ENCODE measurements at regions not wholly inside any gene's neighbourhood (a gene's known extent, or its start where the extent isn't known, plus 50 kb on each side); places are given as distances from the start of the nearest gene placed in this dataset.

DNA sequence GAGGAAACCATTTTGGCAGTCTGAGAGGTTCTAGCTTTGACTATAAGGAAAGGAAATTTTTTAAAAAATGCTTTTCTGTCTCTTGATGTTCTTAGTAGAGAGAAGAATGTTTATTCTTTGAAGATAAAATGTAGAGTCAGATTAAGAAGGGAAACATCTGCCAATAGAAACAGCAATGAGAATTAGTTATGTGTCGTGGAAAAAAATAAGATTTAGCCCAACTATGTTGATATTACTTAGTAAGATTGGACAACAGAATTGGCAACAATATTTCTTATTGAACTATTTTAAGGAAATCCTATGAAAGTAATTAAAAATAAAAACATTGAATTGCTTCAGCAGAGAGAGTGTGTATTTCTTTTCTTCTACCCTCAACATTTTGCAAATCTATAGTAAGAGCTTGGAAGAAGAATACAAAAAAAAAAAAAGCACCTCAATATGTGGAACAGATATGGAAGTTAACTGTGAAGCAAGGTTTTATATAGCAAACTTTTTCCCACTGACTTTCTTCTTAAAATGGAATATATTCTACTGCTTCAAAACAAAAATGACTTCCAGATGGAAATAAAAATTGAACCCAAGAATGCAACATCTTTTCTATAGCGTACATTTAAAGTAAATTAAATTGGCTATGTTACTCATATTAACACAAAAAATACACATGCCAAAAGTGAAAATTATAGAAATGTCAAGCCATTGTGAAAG is 177.9 kb downstream of the FAM124B start:
- Histone ChIP-seq H3K4me1 (no peaks in the 10 kb centered on the region), H3K36me3 (ENCODE audit: insufficient read depth in 1 of 2, low read depth in 1 of 2) (no peaks in the 10 kb centered on the region), H3K27me3 (ENCODE audit: insufficient read depth in 3 of 3, low read length in 2 of 3) (no peaks in the 10 kb centered on the region), H3K4me3 (no peak overlapping the region), H3K27ac (no peak overlapping the region), H3K9me3 (no peaks in the 10 kb centered on the region)
- TF ChIP-seq, protein P1, sequence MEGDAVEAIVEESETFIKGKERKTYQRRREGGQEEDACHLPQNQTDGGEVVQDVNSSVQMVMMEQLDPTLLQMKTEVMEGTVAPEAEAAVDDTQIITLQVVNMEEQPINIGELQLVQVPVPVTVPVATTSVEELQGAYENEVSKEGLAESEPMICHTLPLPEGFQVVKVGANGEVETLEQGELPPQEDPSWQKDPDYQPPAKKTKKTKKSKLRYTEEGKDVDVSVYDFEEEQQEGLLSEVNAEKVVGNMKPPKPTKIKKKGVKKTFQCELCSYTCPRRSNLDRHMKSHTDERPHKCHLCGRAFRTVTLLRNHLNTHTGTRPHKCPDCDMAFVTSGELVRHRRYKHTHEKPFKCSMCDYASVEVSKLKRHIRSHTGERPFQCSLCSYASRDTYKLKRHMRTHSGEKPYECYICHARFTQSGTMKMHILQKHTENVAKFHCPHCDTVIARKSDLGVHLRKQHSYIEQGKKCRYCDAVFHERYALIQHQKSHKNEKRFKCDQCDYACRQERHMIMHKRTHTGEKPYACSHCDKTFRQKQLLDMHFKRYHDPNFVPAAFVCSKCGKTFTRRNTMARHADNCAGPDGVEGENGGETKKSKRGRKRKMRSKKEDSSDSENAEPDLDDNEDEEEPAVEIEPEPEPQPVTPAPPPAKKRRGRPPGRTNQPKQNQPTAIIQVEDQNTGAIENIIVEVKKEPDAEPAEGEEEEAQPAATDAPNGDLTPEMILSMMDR (IDR thresholded peaks at IDR 0.05) = no peak
- ATAC-seq = no peak
- intact Hi-C loops (cut with DNase I) = no loop called here
- DNase-seq = no peak
- 63 to 74% (median 72%) methylated on average over 2 of the region's 2 CpGs for WGBS, 3 donors

DNA sequence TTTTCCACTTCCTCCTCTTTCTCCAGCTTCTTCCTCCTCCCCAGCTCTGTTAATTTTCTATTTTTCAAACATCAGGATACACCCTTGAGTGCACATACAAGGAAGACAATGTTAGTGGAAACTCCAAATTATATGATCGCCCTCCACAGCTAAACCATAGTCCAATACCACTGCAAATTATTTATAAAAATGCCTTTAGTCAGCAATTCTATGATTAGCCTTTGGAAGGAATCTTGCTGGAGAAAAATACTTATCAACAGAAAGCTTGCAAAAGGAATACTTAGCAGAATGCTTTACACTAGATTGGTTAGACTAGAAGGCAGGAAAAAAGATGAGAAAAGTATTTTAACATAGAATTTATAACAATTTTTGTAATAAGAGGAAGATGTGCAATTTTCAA is 178.9 kb downstream of the FAM124B start:
- H3K27me3 ChIP-seq (ENCODE audit: insufficient read depth in 3 of 3, low read length in 2 of 3) = no peaks in the 10 kb centered on the region
- H3K27ac ChIP-seq = no peak overlapping the region
- no peaks in the 10 kb centered on the region for H3K36me3 ChIP-seq (ENCODE audit: insufficient read depth in 1 of 2, low read depth in 1 of 2)
- H3K9me3 ChIP-seq = no peaks in the 10 kb centered on the region
- no peak for DNase-seq
- intact Hi-C loops (cut with DNase I) = no loop called here
- H3K4me1 ChIP-seq = no peaks in the 10 kb centered on the region
- no peak for ATAC-seq
- TF ChIP-seq, protein P1 (IDR thresholded peaks at IDR 0.05) = no peak
- no peak overlapping the region for H3K4me3 ChIP-seq
- WGBS, 3 donors = 0 to 56% (median 32%) methylated on average over 1 of the region's 1 CpG

DNA sequence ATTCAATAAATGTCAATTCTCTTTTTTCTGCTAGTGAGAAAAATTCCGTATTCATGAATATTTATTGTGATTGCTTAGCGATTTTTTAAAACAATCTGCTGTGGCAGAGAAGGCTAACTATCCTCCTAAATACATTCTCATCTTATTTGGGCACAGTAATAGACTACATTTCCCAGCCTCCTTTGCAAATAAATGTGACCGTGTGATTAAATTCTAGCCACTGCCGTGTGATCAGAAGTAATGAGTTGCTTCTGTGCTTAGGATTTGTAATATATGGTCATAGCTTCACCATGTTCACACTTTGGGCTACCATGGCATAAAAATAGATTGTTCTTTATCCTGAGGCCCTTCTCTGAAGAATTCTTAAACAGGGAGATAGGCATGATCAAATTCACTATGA is 179.6 kb downstream of the FAM124B start:
- no peak overlapping the region for H3K27ac ChIP-seq

DNA sequence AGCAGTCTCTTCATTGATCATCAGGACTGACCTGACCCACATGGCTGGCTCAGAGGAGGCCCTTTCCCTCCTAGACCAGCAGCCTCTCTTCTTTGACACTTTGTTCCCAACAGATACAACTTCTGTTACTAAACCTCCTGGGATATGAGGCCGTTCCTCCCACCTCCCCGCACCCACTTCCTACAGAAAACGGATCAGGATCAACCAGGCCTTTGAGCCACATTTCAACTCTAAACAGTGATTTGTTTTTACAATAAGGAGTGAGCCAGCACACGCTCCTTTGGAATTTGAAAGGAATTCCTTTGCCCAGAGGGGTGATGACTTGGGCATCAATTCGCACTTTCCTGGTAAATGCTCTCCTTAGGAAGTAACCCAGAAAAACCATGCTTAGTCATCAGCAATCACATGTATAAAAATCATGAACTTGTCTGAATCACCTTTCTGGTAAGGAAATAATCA is 180.4 kb downstream of the FAM124B start:
- no peaks in the 10 kb centered on the region for H3K27me3 ChIP-seq (ENCODE audit: insufficient read depth in 3 of 3, low read length in 2 of 3)
- H3K27ac ChIP-seq = no peak overlapping the region
- WGBS, 3 donors = 51 to 66% (median 55%) methylated on average over 5 of the region's 5 CpGs
- no peaks in the 10 kb centered on the region for H3K9me3 ChIP-seq
- no peaks in the 10 kb centered on the region for H3K4me1 ChIP-seq
- DNase-seq = no peak
- TF ChIP-seq, protein P1 (IDR thresholded peaks at IDR 0.05) = no peak
- intact Hi-C loops (cut with DNase I) = no loop called here
- no peaks in the 10 kb centered on the region for H3K36me3 ChIP-seq (ENCODE audit: insufficient read depth in 1 of 2, low read depth in 1 of 2)
- no peak overlapping the region for H3K4me3 ChIP-seq
- no peak for ATAC-seq

More for the DNA sequence above, 179.6 kb downstream of the FAM124B start:
- intact Hi-C loops (cut with DNase I) = no loop called here
- Histone ChIP-seq H3K4me3 (no peak overlapping the region), H3K27me3 (ENCODE audit: insufficient read depth in 3 of 3, low read length in 2 of 3) (no peaks in the 10 kb centered on the region), H3K4me1 (no peaks in the 10 kb centered on the region), H3K36me3 (ENCODE audit: insufficient read depth in 1 of 2, low read depth in 1 of 2) (no peaks in the 10 kb centered on the region), H3K9me3 (no peaks in the 10 kb centered on the region)
- TF ChIP-seq, protein P1 (IDR thresholded peaks at IDR 0.05) = no peak
- 41 to 49% (median 41%) methylated on average over 4 of the region's 4 CpGs for WGBS, 3 donors
- DNase-seq (no peak), ATAC-seq (no peak)

All from psoas muscle (tissue), 7 donors.